ENCODE measurements at regions not wholly inside any gene's neighbourhood (a gene's known extent, or its start where the extent isn't known, plus 50 kb on each side); places are given as distances from the start of the nearest gene placed in this dataset.

DNA sequence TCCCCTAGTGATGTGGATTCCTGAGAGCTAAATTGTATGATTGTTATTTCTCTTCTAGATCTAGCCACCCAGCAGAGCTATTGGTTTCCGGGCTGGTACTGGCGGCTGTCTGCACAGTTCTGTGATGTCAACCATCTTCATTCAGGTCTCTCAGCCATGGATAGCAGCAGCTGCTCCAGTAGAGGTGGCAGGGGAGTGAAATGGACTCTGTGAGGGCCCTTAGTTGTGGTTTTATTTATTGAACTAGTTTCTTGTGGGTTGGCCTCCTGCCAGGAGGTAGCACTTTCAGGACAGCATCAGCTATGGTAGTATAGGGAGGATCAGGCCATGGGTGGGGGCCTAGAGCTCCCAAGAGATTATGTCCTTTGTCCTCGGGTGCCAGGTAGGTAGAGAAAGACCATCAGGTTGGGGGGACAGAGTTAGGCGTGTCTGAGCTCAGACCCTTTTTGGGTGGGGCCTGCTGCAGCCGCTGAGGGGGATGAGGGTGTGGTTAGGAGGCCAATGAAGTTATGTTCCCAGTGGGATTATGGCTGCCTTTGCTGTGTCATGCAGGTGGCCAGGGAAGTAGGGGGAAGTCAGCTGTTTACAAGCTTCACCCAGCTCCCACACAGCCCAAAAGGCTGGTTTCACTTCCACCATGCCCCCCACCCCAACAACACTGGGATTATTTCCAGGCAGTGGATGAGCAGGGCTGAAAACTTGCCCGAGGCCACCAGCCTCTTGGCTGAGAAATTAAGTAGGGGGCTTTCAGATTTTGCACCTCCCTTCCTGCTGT is 55.1 kb upstream of the RGS4 start:
- intact Hi-C loops (cut with micrococcal nuclease) = no loop called here

DNA sequence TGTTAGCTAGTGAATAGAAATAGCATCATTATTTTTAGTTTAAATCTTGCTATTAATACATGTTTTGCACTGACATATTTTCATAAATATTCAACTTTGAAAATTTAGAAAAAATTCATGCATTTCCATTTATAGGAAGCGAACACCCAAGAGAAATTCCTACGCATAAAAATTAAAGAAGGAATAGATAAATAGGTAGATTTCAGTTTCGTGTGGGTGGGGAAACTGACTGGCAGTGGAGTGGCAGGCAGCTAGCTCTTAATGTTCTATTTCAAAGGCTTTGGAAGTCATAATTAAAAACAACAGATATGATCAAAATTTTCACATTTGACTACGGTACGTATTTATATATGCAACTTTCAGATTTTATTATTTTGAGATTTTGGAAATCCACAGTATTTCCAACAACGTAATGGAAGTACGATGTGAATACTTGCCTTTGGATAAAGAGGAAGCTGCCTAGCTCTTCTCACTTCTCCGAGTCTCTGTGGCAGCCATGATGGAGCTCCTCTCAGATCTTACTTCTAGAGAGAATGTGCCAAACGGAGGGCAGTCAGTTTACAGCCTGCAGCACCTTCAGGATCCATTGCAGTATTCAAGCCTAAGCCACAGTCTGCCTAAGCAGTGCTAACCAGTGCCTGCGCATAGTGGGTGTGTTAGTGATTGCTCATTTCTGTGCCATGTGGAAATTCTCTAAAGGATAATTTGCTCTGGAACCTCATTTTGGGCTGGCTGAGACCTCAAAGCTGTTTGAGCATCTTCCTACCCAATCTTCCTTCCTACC is 62.9 kb upstream of the RGS4 start:
- intact Hi-C loops (cut with micrococcal nuclease) = no loop called here

DNA sequence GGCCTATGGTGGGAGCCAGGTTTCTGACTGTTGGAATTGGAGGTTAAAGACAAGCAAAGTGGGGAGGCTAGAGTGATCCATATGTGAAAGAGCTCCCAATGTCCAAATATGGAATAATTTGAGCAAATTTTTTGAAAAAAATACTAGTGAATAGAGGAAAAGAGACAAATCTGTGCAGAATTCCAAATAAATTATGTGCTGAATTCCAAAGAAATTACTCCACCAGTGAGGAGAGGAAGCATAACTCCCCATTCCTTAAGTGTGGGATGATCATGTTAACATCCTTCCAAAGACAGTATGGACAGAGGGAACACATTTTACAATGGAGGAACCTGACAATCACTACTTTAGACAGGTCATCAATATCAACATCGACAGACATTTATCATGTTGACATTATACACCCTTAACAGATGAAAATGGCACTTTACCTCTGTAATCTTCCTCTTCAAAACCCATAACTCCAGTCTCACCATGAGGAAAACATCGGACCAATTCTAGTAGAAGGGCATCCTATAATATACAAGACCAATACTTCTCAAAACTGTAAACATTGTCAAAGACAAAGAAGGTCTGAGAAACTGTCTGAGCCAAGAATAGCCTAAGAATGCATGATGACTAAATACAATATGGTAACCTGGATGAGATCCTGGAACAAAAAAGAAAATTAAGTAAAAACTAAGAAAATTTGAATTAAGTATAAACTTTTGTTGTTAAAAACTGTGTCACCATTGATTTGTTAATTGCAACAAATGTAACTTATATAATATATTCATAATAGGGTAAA is 71.5 kb upstream of the RGS4 start:
- intact Hi-C loops (cut with micrococcal nuclease) = no loop called here

DNA sequence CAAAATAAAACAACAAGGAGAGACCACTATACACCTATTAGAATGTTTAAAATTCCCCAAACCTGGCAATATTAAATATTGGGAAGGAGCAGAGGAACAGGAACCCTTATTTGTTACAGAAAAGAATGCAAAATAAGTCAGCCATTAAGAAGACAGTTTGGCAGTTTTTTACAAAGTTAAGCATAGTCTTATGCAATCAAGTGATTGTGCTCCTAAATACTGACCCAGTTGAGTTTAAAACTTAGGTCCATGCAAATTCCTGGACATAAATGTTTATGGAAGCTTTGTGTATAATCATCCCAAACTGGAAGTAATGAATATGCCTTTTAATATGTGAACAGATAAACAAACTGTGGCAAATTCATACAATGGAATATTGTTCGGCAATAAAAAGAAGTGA is 72.9 kb upstream of the RGS4 start:
- intact Hi-C loops (cut with micrococcal nuclease) = no loop called here

DNA sequence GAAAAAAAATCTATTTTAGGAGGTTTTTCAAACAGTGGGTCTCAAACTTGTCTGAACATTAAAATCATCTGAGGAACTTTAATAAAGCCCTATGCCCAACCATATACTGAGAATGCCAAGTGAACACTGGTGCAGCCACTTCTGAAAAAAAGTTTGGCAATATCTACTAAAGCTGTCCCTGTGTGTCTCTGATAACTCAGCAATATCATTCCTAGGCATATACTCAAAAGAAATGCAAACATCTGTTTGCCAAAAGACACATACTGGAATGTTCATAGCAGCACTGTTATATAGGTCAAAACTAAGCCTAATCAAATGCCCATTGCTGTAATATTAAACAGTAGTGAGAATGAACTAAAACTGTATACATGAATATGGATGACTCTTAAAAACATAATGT is 74.2 kb upstream of the RGS4 start:
- intact Hi-C loops (cut with micrococcal nuclease) = no loop called here

DNA sequence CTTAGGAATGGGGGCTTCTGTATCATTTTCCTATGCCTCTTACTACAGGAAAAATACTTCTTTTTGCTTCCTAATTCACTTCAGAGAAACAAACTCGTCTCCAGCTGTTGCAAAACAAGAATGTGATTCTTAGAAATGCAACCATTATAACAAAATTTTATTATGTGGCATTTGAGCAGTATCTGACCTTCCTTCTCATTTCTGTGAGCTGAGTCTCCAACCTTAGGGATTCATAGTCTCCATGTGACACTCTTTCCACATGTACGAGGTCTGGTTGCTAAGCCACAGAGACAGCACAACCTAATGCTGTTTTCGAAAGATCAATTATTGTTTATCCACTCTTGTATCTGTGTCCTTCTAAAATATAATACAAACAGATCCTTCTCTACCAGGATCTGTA is 75.3 kb upstream of the RGS4 start:
- intact Hi-C loops (cut with micrococcal nuclease) = no loop called here

DNA sequence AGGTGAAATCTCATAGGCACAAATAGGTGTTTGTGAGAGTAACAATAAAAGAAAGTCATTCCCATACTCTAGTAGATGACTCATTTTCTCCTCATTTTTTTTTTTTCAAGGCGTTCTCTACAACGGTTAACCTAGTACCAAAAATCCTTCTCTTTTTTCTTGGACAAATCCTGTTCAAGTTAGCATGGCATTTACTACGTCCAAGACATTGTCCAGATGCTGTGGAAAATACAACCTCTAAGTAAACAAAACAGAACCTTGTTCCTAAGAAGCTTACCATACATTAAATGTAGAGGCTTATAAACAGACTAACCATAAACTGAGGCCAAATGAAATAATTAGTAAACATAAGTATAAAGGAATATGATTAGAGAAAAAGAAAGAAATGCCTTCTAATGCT is 76.2 kb upstream of the RGS4 start:
- intact Hi-C loops (cut with micrococcal nuclease) = no loop called here

DNA sequence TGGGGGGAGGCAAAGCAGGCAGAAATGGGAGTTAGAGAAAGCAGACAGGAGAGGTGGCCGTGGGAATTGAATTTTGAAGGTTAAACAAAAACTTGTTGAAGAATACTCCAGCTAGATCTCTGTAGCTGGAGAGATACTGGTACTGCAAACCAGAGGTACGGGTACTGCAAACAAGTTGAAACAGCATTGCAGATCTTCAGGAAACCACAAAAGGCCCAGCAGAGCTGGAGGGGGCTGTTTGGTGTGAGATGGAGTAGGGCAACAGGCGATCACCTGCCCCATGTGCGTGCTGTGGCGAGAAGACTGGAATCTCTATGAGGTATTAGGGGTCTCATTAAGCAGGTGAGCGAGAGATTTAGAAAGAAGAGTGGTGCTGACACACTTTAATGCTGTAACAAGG is 77.7 kb upstream of the RGS4 start:
- intact Hi-C loops (cut with micrococcal nuclease) = no loop called here

DNA sequence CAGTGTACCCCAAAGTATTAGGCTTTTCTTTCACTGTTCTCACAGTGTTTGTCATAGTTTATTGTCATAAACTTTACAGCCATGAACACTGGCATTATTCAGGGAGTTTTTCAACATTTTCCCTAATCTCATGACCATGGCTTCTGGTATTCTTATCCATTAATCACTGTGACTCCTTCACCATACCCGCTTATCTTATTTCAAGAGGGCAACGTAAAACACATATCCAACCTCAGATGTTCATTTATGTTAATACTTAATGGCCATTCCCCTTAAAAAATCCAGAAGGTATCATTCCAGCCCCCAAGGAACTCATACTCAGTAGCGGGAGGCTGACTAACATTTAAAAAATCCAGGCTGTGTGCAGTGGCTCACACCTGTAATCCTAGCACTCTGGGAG is 78.5 kb upstream of the RGS4 start:
- intact Hi-C loops (cut with micrococcal nuclease) = no loop called here

DNA sequence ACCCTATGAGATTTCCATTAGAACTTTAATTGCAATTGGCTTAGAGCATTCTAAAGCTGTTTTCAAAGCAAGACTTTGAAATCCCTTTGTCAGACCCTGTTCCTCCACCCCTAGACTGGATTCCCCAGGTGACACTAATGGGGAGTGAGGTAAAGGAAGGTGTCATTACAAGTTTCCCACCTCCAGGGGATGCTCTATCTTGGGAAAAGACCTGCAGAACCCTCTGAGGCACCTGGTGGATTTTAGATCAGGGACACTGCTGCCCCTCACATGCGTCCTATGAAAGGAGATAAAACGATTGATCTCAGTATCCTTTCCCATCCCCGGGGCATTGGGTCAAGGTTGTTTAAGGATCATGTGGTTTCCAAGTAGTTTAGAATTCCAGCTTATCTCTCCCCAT is 80.3 kb upstream of the RGS4 start:
- intact Hi-C loops (cut with micrococcal nuclease) = no loop called here

DNA sequence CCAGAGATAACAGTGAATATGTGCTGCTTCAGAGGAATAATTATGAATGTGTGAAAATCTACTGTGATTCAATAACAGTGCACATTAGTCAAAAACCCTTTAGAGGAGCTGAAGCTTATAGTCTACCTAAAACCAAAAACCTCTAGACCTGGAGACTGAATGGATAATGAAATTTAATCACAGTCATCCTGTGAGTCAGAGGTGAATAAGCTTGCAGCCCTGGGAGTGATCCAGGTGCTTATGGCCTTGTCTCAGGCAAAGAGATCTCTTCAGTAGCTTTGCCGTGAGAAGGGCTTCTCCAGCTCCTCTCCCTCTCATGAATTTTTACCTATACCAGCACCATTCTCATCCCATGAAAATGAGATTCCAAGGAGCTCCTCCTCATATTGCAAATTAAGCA is 81.3 kb upstream of the RGS4 start:
- intact Hi-C loops (cut with micrococcal nuclease) = no loop called here

DNA sequence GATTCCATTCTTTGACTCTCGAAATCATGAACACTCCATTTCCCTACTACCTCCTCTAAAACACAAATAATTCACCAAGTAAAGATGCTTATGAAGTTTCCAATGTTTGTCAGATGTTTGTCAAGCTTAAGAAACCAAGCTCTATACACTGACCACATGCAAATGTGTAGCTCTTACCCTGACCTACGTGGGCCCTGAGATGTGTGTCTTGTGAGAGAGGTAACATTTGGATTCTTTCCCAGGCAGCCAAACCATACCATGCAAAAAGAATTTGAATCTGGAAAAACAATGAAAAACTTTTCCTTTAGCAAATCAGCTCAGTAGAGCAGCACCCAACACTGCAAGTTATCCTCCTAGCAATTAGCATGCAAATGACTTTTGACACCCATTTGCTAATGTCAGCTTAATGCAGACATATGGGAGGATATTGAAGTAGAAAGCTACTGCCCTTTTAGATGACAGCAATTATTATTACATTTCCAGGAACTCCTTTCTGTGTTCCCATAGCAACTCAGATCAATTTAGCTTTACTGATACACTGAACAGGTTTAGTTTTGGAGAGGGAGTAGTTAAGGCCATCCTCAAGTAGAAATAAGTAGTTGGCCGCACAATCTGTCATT is 83.2 kb upstream of the RGS4 start:
- intact Hi-C loops (cut with micrococcal nuclease) = no loop called here

DNA sequence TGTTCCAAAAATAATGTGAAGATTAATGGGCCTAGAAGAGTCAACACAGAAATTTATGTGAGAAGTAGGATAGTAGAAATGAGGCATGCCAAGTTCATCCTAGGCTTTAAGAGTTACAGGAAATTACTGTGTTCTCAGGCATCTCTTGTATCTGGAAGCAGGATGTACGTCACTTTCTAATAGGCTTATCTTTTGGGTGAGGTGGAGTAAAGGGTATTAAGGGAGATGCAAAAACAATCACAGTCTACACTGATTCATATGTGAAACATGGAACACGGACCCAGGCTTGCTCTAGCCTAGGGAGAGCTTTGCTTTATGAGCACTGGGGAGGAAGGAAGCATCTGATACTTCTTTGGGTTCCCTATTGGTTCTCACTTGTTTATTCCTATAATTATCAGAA is 84.5 kb upstream of the RGS4 start:
- intact Hi-C loops (cut with micrococcal nuclease) = no loop called here

DNA sequence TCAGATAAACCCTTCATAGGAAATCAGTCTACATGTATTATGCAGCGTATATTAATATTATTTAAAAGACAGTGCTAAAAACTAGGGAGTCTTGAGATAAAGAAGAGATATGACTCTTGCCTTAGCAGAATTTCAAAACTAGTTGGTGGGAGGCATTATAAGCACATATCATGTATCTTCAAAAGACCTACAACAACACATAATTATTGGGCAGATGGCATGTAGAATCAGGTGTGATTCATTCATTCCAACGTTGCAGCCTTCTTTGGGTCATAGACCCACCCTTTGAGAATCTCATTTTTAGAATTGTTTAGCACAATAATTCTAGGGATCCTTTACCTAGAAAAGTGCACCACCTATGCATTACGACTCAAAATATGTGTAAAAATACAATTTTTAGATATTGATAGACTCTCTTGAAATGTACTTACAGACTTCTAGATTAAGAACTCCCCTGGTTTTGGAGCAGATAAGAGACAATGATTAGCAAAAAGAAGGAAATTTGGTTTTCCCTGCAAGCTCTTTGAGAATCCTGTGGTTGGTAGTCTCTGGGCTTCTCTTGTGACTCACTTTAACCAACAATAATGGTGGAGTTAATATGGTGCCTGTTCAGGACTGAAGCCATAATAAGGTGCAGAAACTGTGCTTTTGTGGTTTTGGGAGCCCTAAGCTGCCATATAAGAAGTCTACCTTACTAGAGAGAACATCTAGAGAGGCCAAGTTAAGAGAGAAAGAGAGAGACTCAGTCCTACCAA is 85.3 kb upstream of the RGS4 start:
- intact Hi-C loops (cut with micrococcal nuclease) = no loop called here

DNA sequence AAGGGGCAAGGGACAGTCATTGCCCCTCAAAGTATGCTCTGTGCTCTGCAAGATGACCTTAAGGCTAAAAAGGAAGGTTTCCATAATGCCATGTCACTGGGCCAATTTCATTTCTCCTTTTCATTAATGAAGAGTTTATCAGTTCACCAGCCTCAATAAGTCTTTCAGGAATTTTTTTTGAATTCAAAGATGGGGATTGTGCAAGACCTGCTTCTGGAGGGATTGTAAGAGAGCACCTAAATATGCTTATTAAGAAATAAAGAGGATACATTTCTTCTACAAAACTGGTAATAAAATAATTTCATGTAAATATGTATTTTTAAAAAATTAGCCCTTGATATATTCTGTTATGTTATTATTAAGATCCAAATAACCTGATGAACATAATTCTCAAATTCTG is 86.8 kb upstream of the RGS4 start:
- intact Hi-C loops (cut with micrococcal nuclease) = no loop called here

DNA sequence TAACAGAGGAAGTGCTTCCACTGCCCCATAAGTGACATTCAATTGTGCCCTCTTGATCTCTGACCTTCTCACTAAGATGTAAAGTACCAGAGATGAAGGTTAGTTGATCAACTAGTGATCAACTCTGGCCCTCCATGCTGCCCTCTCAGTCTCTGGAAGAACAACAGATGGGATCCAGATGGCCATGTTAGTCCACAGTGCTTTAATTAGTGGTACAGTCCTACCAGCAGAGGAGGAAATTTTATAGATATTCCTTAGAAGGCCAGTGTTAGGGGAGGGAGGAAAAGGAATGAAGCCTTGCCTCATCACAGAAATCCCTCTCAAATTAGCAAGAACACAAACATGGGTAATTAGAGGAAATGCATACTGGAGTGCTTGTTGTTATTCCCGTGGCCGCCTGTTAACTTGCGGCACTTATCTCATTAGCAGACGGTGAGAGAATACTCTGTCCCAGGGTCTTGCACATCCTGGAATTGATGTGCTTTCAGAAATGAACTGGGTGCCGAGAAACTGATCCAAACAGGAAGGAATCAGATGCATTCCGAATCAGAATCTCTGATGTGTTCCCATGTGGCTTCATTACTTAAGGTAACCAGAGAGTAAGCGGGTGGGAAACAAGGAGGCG is 91.1 kb upstream of the RGS4 start:
- intact Hi-C loops (cut with micrococcal nuclease) = no loop called here

DNA sequence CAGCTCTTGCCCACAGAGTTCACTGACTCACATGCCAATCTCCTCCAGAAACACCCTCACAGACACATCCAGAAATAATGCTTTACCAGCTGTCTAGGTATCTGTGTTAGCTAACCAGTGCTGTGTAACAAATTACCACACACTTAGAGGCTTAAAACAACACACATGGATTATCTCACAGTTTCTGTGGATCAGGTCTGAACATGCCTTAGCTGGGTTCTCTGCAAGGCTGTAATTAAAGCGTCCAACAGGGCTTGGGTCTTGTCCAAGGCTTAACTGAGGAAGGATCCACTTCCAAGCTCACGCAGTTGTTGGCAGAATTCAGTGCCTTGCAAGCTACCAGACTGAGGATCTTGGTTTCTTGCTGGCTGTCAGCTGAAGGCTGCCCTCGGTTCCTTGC is 92.5 kb upstream of the RGS4 start:
- intact Hi-C loops (cut with micrococcal nuclease) = no loop called here

DNA sequence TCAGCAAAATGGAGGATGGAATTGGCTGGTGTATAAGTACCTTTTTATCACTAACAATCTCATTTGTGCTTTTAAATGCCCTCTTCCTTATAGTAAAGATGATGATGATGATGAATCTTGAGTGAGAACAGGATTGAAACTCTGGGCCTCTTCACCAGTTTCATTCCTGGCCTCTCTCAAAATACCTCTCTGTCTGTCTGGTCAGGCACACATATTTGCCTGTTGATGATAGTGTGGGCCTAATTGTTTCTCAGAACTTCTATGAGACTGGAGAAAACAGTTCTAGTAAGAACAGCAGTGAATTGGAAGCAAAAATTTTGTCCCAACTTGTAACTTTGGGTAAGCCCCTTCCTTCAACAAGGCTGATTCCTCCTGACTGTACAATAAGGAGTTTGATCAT is 94.4 kb upstream of the RGS4 start:
- intact Hi-C loops (cut with micrococcal nuclease) = no loop called here

DNA sequence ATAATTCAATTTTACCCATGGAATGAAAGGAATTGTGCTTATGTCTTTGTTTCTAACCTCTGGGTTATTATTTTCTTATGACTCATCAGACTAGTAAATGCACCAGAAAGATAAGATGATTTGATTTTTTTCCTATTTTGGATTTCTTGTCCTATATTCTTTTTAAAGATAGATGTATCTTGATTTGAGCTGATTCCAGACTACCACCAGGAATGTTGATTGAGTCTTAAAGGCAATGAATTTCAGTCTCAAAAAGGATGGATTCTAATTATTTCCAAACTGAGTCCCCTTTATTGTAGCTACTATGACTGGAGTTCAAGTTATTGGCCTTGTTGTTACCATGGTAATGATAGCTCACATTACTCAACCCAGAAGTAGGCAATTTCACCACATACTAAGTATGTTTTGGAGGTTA is 95.8 kb upstream of the RGS4 start:
- intact Hi-C loops (cut with micrococcal nuclease) = no loop called here

DNA sequence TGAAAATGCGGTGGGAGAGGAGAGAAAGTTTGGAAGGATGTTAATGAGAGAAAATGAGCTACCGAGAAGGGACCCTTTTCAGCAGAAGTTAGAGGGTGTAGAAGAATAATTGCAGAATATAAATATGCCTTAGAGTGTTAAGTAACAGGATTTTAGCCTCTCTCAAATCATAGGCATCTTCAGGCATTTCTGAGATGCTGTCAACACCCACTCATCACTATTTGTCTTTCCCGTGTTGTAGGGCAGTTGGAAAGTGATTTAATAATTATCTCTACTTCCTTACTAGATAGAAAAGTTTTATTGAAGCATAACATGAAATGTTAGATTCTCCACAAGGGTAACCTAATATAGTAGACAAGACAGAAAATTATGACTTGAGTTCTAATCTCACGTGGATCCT is 96.4 kb upstream of the RGS4 start:
- intact Hi-C loops (cut with micrococcal nuclease) = no loop called here

DNA sequence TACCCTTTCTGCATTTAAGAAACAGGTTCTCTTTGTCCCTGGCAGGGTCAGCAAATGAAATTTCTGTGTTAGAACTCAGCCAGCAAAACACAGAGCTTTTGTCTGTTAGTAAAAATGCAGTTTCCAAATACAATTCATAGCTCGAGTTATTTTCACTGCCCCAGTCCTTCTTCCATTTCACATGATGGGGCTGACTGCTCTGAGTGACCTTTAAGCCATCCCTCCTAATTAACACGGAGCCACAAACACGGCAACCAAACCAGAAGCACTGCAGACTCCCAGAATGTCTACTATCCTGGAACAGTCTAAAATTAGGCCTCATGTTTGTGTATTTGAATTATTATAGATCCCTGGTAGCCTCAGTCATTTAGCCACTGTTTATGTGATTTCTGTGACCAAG is 99.1 kb upstream of the RGS4 start:
- intact Hi-C loops (cut with micrococcal nuclease) = no loop called here

All from T-helper 1 cell treated with Interleukin-12 subunit alpha and Interleukin-12 subunit beta and Interleukin-4 antibody, amounts not matched to agents 30 ng/mL and 1 ng/mL, for 36 hours (primary cell).